Sigmoid colon (tissue), 6 donors: ENCODE measurements at regions not wholly inside any gene's neighbourhood (a gene's known extent, or its start where the extent isn't known, plus 50 kb on each side); places are given as distances from the start of the nearest gene placed in this dataset.

Source experiments
- DNase-seq: peaks from one replicate; pipeline ENCODE4 v3.0.0-alpha.2; 2019
- H3K27ac ChIP-seq, 4 donors: fragments of 200-600 bp; sonication (generic); one replicate each; pipeline ENCODE4 v1.5.1; 2016 to 2019; ENCODE audit warnings: mild to moderate bottlenecking in 1 of 4
- H3K27me3 ChIP-seq, 3 donors: fragments of 200-600 bp; sonication (generic); one replicate each; pipeline ENCODE4 v1.5.1; 2019; ENCODE audit warnings: mild to moderate bottlenecking in 1 of 3
- H3K36me3 ChIP-seq, 4 donors: fragments of 200-600 bp; sonication (generic); one replicate each; pipeline ENCODE4 v1.5.1; 2016 to 2019
- H3K4me1 ChIP-seq, 4 donors: fragments of 200-600 bp; sonication (generic); one replicate each; pipeline ENCODE4 v1.5.1; 2017 to 2019
- H3K4me3 ChIP-seq, 4 donors: fragments of 200-600 bp; sonication (generic); one replicate each; pipeline ENCODE4 v1.5.1; 2017 to 2019; ENCODE audit warnings: mild to moderate bottlenecking in 2 of 4, moderate library complexity in 1 of 4
- H3K9me3 ChIP-seq, 4 donors: fragments of 200-600 bp in 3 of 4; sonication (generic) in 3 of 4; one replicate each; pipeline versions ENCODE4 v1.5.1 to v1.6.1; 2013 to 2019
- EP300 ChIP-seq, 4 donors: sonication (generic); formaldehyde crosslinking; IDR thresholded peaks; one replicate each; pipeline ENCODE4 v1.6.1; 2017; ENCODE audit warnings: antibody characterized with exemption in 4 of 4
- POLR2A ChIP-seq, 2 donors: fragments of 450-650 bp; IDR thresholded peaks; one replicate each; pipeline ENCODE4 v1.6.1; 2016; ENCODE audit warnings: antibody characterized with exemption in 2 of 2, mild to moderate bottlenecking in 2 of 2, moderate library complexity in 2 of 2
- POLR2AphosphoS5 ChIP-seq, 4 donors: sonication (generic); formaldehyde crosslinking; IDR thresholded peaks; one replicate each; pipeline ENCODE4 v1.6.1; 2017; ENCODE audit warnings: antibody characterized with exemption in 4 of 4
- WGBS, 2 donors: extraction: QIAGEN DNeasy Blood & Tissue Kit; methylation state at CpG; one replicate each; pipeline ENCODE4 v1.1.7; 2013; 5-methylcytosine and 5-hydroxymethylcytosine counted together
- intact Hi-C: fragments of 100-400 bp; cut with DNase I; formaldehyde crosslinking; loops from one replicate; pipeline ENCODE4 v1.15.1; 2023
- TF ChIP-seq, protein P1 (sequence below), 4 experiments: fragments of 450-650 bp in 3 of 4; fragments of 200-600 bp in 1 of 4; IDR thresholded peaks; one replicate each; pipeline ENCODE4 v1.5.1; 2016 to 2019; ENCODE audit warnings: antibody characterized with exemption in 4 of 4, mild to moderate bottlenecking in 3 of 4, moderate library complexity in 2 of 4
- donor health status: healthy with polysubstance abuse.
- donor health status: healthy.

DNA sequence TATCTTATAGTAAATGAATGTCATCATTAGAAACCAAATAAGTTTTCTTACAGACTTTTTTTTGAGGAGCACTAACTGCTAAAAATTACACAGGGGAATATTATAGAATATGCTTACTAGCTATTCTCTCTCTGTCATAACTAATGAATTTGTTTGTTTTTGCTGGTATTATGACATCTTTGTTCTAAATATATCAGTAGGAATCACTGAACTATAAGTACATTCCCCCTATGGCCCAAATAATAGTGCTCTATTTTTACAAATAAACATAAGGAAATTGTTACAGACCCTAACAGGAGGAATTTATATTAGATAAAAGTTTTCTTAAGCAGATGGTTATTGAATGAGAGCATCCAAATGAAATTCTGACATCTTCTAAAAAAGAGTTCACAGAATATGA, 83.0 kb upstream of the RIOK2 start:
- Histone ChIP-seq H3K4me1 (no peaks in the 10 kb centered on the region), H3K36me3 (no peaks in the 10 kb centered on the region), H3K27me3 (no peaks in the 10 kb centered on the region), H3K9me3 (no peaks in the 10 kb centered on the region), H3K4me3 (no peak overlapping the region), H3K27ac (no peak overlapping the region)
- intact Hi-C loops, result no loop called here
- no peak for DNase-seq
- TF ChIP-seq POLR2AphosphoS5 (IDR thresholded peaks at IDR 0.05) (no peak), POLR2A (IDR thresholded peaks at IDR 0.05) (no peak), EP300 (IDR thresholded peaks at IDR 0.05) (no peak)
- TF ChIP-seq, protein P1, sequence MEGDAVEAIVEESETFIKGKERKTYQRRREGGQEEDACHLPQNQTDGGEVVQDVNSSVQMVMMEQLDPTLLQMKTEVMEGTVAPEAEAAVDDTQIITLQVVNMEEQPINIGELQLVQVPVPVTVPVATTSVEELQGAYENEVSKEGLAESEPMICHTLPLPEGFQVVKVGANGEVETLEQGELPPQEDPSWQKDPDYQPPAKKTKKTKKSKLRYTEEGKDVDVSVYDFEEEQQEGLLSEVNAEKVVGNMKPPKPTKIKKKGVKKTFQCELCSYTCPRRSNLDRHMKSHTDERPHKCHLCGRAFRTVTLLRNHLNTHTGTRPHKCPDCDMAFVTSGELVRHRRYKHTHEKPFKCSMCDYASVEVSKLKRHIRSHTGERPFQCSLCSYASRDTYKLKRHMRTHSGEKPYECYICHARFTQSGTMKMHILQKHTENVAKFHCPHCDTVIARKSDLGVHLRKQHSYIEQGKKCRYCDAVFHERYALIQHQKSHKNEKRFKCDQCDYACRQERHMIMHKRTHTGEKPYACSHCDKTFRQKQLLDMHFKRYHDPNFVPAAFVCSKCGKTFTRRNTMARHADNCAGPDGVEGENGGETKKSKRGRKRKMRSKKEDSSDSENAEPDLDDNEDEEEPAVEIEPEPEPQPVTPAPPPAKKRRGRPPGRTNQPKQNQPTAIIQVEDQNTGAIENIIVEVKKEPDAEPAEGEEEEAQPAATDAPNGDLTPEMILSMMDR (IDR thresholded peaks at IDR 0.05), result no peak

DNA sequence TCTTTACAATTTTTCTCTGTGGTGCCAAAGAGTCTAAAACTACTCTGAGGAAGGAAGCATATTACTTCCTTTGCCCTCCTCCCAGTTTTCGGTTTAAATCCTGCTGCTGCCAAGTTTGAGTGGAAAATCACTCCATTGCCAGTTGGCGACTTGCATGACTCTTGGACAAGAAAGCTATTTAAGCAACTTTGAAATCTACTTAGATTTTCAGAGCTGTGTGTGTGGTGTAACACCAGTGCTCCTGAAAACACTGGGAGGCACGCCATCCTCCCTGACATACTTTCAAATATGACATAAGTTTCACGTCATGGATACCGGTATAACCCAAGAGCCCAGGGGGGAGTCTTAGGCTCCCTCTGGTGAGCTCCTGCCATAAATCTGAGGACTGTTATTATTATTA, 83.5 kb upstream of the RIOK2 start:
- DNase-seq, result peak; percentile 82

DNA sequence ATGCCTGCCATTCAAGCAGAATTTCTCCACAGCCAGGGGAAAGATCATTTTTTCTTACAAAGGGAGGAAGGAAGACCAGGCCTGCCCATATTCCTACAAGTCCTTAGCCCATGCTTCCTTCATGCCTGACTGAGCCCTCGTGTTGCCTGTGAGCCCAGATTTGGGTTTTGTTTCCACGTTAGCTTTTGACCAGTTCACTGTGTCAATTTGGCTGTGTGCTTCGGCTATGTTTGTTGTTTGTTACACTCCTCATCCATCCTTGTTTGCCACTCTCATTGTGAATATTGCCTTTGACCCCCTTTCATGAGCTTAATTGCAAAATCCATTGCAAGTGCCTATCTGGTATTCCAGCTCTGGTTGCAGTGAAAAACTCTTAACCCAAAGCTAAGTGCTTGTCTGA, 84.7 kb upstream of the RIOK2 start:
- no peaks in the 10 kb centered on the region for H3K36me3 ChIP-seq
- no peaks in the 10 kb centered on the region for H3K4me1 ChIP-seq
- peaks cover 0 to 3% (median 0%) of the 10 kb centered on the region in 4 donors for H3K9me3 ChIP-seq
- H3K4me3 ChIP-seq, result no peak overlapping the region
- no peak for TF ChIP-seq EP300 (IDR thresholded peaks at IDR 0.05)
- no peak for TF ChIP-seq POLR2AphosphoS5 (IDR thresholded peaks at IDR 0.05)
- TF ChIP-seq, protein P1 (IDR thresholded peaks at IDR 0.05), result no peak
- intact Hi-C loops, result no loop called here
- 84 to 85% methylated on average over 3 of the region's 3 CpGs for WGBS, 2 donors
- no peaks in the 10 kb centered on the region for H3K27me3 ChIP-seq
- no peak for DNase-seq
- H3K27ac ChIP-seq, result no peak overlapping the region

More for the DNA sequence above, 83.5 kb upstream of the RIOK2 start:
- intact Hi-C loops, result no loop called here
- Histone ChIP-seq H3K4me3 (no peak overlapping the region), H3K36me3 (no peaks in the 10 kb centered on the region), H3K27ac (peak overlapping the region in 1 of 4 donors; percentile 27), H3K9me3 (no peaks in the 10 kb centered on the region), H3K4me1 (no peaks in the 10 kb centered on the region), H3K27me3 (no peaks in the 10 kb centered on the region)
- TF ChIP-seq, protein P1 (IDR thresholded peaks at IDR 0.05), result no peak
- peak in 1 of 4 donors; percentile 9 for TF ChIP-seq POLR2AphosphoS5 (IDR thresholded peaks at IDR 0.05)
- 64 to 83% methylated on average over 5 of the region's 5 CpGs for WGBS, 2 donors

DNA sequence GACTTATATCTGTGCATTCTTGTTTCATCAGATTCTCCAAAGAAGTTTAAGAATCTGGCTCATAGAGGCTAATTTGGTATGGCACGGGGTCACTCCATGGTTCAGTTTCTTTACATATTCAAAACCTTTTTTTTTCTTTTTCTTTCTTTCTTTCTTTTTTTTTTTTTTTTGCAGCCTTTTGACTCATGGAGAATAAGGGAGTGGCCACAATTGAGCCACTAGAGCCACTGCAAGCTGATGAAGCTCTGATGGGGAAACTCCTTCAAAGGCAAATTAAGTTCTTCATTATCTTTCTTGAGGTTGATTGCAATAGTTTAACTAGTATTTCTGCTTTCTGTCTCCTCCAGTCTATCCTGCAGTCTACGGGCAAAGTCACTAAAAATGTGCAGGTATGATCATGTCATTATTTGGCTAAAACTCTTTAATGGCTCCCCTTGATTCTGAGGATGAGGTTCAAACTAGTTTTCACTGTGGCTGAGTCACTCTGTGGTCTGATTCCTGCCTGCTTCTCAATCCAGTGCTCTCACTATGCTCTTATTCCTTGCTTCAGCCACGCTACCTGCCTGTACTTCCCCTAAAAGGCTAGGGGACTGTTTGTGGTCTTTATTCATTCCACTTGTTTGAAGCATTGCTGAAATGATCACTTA, 93.5 kb upstream of the RIOK2 start:
- TF ChIP-seq POLR2AphosphoS5 (IDR thresholded peaks at IDR 0.05) (no peak), EP300 (IDR thresholded peaks at IDR 0.05) (no peak), POLR2A (IDR thresholded peaks at IDR 0.05) (no peak)
- TF ChIP-seq, protein P1 (IDR thresholded peaks at IDR 0.05), result no peak
- H3K27ac ChIP-seq, result no peak overlapping the region
- intact Hi-C loops, result no loop called here
- no peak overlapping the region for H3K4me3 ChIP-seq
- H3K27me3 ChIP-seq, result no peaks in the 10 kb centered on the region
- DNase-seq, result no peak
- H3K36me3 ChIP-seq, result no peaks in the 10 kb centered on the region
- H3K9me3 ChIP-seq, result peaks cover 0 to 6% (median 1%) of the 10 kb centered on the region in 4 donors
- H3K4me1 ChIP-seq, result no peaks in the 10 kb centered on the region
- 30 to 72% methylated on average over 3 of the region's 3 CpGs for WGBS, 2 donors

DNA sequence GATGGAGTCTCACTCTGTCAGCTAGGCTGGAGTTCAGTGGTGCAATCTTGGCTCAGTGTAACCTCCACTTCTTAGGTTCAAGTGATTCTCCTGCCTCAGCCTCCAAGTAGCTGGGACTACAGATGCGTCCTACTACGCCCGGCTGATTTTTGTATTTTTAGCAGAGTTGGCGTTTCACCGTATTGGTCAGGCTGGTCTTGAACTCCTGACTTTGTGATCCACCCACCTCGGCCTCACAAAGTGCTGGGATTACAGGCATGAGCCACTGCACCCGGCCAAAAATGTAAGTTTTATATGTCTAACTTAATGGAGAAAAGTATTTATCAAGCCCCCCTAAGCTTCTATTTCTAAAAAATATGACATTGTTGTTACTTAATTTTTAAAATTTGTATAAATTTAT, 98.2 kb upstream of the RIOK2 start:
- TF ChIP-seq POLR2AphosphoS5 (IDR thresholded peaks at IDR 0.05) (no peak), EP300 (IDR thresholded peaks at IDR 0.05) (no peak), POLR2A (IDR thresholded peaks at IDR 0.05) (no peak)
- TF ChIP-seq, protein P1 (IDR thresholded peaks at IDR 0.05), result no peak
- intact Hi-C loops, result no loop called here
- no peak for DNase-seq
- Histone ChIP-seq H3K4me1 (no peaks in the 10 kb centered on the region), H3K36me3 (no peaks in the 10 kb centered on the region), H3K9me3 (peaks cover 0 to 6% (median 3%) of the 10 kb centered on the region in 4 donors), H3K27ac (no peak overlapping the region), H3K27me3 (no peaks in the 10 kb centered on the region), H3K4me3 (no peak overlapping the region)
- WGBS, 2 donors, result 95 to 96% methylated on average over 7 of the region's 7 CpGs
